GM21360 (cell line): ENCODE measurements at regions not wholly inside any gene's neighbourhood (a gene's known extent, or its start where the extent isn't known, plus 50 kb on each side); places are given as distances from the start of the nearest gene placed in this dataset.

Experiments
- ATAC-seq: cut with Tn5 transposase; IDR thresholded peaks from one replicate; pipeline ENCODE4 v1.9.1; 2021; ENCODE audit warnings: mild to moderate bottlenecking, moderate library complexity; ENCODE audit not compliant: unreplicated experiment

DNA sequence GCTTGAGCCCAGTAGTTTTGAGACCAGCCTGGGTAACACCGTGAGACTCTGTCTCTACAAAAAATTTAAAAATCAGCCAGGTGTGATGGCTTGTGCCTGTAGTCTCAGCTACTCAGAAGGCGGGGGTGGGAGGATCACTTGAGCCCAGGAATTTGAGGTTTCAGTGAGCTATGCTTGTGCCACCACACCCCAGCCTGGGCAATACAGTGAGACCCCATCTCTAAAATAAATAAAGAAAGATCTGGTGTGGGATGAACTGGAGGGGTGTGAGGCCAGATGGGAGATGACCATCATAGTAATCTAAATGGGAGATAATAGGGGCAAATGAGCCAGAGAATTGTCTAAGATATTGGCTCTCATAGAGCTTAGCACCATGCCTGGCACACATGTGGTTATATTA, 60.1 kb upstream of the TRABD2B start:
- ATAC-seq: no peak

DNA sequence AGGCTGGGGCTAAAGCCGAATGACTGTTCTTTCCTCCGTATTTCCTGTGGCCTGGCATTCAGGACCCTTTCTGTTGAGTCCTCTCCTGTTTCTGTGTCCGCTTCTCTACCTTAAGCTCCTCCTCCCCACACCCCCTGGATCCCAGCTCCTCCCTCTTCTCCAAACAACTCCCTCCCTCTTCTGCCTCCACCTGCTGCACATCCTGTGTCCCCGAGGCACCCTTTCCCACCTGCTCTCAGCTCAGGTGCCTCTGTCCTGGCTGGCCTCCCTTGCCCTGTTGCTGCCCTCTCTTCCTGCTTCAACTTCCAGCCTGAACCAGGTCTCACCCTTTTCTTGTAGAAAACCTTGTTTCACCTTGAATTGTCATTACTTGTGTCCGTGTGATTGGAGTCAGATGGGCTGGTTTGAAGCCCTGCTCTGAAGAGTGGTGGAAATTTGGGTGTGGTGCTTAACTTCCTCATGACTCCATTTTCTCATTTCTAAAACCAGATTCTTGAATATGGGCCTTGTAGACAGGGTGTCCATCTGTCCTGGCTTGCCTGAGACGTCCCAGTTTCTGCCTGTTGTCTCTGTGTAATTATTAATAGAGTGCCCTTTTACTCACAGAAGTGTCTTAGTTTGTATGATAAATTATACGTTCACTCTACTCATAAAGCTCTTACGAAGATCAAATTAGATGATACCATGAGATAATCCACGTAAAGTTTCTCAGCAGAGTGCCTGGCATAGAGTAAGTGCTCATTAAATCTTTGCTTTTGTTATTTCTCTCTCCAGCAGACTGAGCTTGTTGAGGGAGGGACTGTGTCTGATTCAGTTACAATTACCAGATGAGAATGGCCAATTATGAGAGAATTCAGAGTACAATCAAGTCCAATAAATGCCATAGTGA, 58.9 kb upstream of the TRABD2B start:
- no peak for ATAC-seq

- no peak for ATAC-seq
Measured at GRCh38 chr1:48054232-48054631, 57.0 kb upstream of the TRABD2B start.

- no peak for ATAC-seq
Measured at GRCh38 chr1:48052923-48053291, 55.7 kb upstream of the TRABD2B start.

DNA sequence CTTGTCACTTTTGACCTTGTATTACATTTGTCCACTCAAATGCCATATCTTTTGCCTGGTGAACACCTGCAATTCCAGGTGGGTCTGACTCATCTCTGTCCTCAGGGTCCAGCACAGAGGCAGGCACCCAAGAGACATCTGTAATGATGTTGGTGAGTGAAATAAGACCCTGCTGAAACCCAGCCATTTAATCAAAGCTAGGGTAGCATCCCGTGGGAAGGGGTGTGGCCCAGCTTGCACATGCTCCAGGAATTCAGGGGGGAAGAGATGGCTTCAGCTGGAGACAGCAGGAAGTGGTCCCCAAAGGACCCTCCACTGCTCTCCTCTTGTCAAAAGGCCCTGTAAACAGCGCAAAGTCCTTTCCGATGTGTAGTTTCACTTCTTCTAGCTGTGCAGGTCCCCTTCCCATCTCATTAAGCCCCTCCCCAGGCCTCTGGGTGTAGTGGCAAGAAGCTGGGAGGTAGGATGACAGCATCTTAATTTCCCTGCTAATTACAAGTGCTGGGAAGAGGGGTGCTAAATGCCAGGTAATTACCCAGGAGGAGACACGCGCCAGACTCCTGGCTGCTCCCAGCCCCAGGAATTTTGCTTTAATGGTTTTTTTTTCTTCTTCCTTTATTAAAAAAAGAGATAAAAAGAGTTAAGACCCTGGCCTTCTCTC, 54.4 kb upstream of the TRABD2B start:
- no peak for ATAC-seq

DNA sequence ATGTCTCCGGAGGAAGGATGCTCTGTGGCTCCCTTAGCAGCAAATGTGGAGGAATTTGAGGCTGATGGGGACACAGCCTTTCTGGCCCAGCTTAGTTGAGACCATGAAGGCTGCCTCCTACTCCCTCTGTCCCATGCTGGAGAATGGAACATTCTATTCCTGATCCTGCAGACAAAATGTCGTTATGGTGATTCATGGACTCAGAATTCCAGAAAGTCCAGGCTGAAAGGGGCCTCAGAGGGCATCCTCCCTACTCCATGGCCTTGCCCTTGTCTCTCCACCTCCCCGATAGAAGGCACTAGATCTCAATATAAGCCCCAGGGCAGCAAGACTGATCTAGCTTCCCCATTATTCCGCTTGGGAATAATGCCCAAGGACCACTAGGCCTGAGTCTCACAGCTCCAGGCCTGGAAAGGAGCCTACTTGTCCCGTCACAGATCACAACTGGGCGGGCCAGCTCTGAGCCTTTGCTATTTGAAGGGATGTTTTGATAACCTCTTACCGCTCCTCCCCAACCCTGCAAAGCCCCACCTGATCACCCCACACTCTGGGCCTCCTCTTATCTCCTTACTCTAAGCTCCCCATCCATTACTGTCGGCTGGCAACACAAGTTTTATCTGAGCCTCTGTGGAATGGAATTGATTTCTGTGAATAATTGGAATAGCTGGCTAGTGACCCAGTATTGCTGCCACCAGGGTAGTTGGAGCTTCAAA, 52.8 kb upstream of the TRABD2B start:
- ATAC-seq: no peak

GRCh38 chr1:48048980-48049379, 51.8 kb upstream of the TRABD2B start:
- ATAC-seq: no peak

- ATAC-seq: no peak
Measured at GRCh38 chr1:48048064-48048463, 50.9 kb upstream of the TRABD2B start.

GRCh38 chr1:48047116-48047515, 49.9 kb upstream of the TRABD2B start:
- ATAC-seq: no peak
